GM12864 (cell line): ENCODE measurements at regions not wholly inside any gene's neighbourhood (a gene's known extent, or its start where the extent isn't known, plus 50 kb on each side); places are given as distances from the start of the nearest gene placed in this dataset.

Experiments used
- DNase-seq: peaks from one replicate; pipeline ENCODE4 v3.0.0-alpha.2; 2011; ENCODE audit warnings: low read depth
- H3K4me3 ChIP-seq: 2 replicates; pipeline ENCODE4 v1.5.1; 2011; ENCODE audit warnings: mild to moderate bottlenecking, low read depth, low read length, control low read depth
- TF ChIP-seq, protein P1 (sequence below): IDR thresholded peaks from 2 replicates; pipeline ENCODE4 v1.5.1; 2011; ENCODE audit warnings: low read depth, mild to moderate bottlenecking, moderate library complexity, low read length, control low read depth, inconsistent platforms; ENCODE audit errors: missing control alignments

DNA sequence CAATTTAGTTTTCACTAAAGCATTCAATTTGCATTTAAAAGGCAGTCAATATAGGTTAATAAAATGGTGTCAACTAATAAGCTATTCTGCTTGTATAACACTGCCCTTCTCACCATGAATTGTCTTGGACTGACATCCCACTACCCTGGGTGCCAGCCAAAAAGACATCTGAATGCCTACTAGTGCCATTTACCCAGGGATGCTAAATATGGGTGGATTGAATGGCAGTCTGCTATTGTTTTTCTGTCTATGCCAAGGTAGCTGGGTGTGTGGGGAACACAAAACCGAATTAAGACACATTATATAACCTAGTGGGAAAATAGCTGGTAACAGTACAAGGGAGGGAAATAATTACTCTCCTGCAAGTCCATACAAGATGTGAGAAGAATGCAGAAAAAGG lies 240.0 kb upstream of the CFAP20DC start:
- TF ChIP-seq, protein P1, sequence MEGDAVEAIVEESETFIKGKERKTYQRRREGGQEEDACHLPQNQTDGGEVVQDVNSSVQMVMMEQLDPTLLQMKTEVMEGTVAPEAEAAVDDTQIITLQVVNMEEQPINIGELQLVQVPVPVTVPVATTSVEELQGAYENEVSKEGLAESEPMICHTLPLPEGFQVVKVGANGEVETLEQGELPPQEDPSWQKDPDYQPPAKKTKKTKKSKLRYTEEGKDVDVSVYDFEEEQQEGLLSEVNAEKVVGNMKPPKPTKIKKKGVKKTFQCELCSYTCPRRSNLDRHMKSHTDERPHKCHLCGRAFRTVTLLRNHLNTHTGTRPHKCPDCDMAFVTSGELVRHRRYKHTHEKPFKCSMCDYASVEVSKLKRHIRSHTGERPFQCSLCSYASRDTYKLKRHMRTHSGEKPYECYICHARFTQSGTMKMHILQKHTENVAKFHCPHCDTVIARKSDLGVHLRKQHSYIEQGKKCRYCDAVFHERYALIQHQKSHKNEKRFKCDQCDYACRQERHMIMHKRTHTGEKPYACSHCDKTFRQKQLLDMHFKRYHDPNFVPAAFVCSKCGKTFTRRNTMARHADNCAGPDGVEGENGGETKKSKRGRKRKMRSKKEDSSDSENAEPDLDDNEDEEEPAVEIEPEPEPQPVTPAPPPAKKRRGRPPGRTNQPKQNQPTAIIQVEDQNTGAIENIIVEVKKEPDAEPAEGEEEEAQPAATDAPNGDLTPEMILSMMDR: no peak
- H3K4me3 ChIP-seq: no peak overlapping the region
- no peak for DNase-seq

GRCh38 chr3:59288951-59289350 lies 239.1 kb upstream of the CFAP20DC start:
- H3K4me3 ChIP-seq: no peak overlapping the region
- no peak for DNase-seq
- TF ChIP-seq, protein P1: no peak

GRCh38 chr3:59286791-59287531 lies 237.1 kb upstream of the CFAP20DC start:
- DNase-seq: no peak
- TF ChIP-seq, protein P1: no peak
- no peak overlapping the region for H3K4me3 ChIP-seq

GRCh38 chr3:59285560-59285959 lies 235.7 kb upstream of the CFAP20DC start:
- no peak overlapping the region for H3K4me3 ChIP-seq
- TF ChIP-seq, protein P1: no peak
- DNase-seq: no peak

GRCh38 chr3:59284926-59285325 lies 235.1 kb upstream of the CFAP20DC start:
- no peak overlapping the region for H3K4me3 ChIP-seq
- no peak for DNase-seq
- TF ChIP-seq, protein P1: no peak

- H3K4me3 ChIP-seq: no peak overlapping the region
- TF ChIP-seq, protein P1: no peak
- DNase-seq: no peak
Observed at GRCh38 chr3:59280113-59280512, 230.3 kb upstream of the CFAP20DC start.

GRCh38 chr3:59277816-59278215 lies 228.0 kb upstream of the CFAP20DC start:
- DNase-seq: no peak
- TF ChIP-seq, protein P1: no peak
- H3K4me3 ChIP-seq: no peak overlapping the region
